ENCODE measurements at regions not wholly inside any gene's neighbourhood (a gene's known extent, or its start where the extent isn't known, plus 50 kb on each side); places are given as distances from the start of the nearest gene placed in this dataset.
"Not testable (repeated sequence)": the region's sequence is repeated elsewhere in the genome, so short reads cannot be mapped to it uniquely, and the experiment has no call there.

GRCh38 chr12:92987362-92987761, 58.3 kb upstream of the EEA1 start:
- no peak for DNase-seq (ENCODE audit: low read depth in 3 of 3, low spot score in 1 of 3)

GRCh38 chr12:92987846-92988621, 58.9 kb upstream of the EEA1 start:
- DNase-seq (ENCODE audit: low read depth in 3 of 3, low spot score in 1 of 3), result no peak

- no peak for DNase-seq (ENCODE audit: low read depth in 3 of 3, low spot score in 1 of 3)
Measured at GRCh38 chr12:92988622-92989130, 59.6 kb upstream of the EEA1 start.

GRCh38 chr12:92989715-92990484, 60.8 kb upstream of the EEA1 start:
- no peak for DNase-seq (ENCODE audit: low read depth in 3 of 3, low spot score in 1 of 3)

GRCh38 chr12:92991134-92991533, 62.0 kb upstream of the EEA1 start:
- no peak for DNase-seq (ENCODE audit: low read depth in 3 of 3, low spot score in 1 of 3)

- no peak for DNase-seq (ENCODE audit: low read depth in 3 of 3, low spot score in 1 of 3)
Measured at GRCh38 chr12:92992041-92992440, 62.9 kb upstream of the EEA1 start.

- no peak for DNase-seq (ENCODE audit: low read depth in 3 of 3, low spot score in 1 of 3)
Measured at GRCh38 chr12:92993259-92993658, 64.2 kb upstream of the EEA1 start.

- DNase-seq (ENCODE audit: low read depth in 3 of 3, low spot score in 1 of 3), result no peak
Measured at GRCh38 chr12:92995258-92995903, 66.3 kb upstream of the EEA1 start.

GRCh38 chr12:93000026-93000425, 70.9 kb upstream of the EEA1 start:
- no peak for DNase-seq (ENCODE audit: low read depth in 3 of 3, low spot score in 1 of 3)

GRCh38 chr12:93001407-93001806, 72.3 kb upstream of the EEA1 start:
- no peak for DNase-seq (ENCODE audit: low read depth in 3 of 3, low spot score in 1 of 3)

GRCh38 chr12:93002293-93003054, 73.4 kb upstream of the EEA1 start:
- DNase-seq (ENCODE audit: low read depth in 3 of 3, low spot score in 1 of 3), result no peak

GRCh38 chr12:93003531-93004239, 74.6 kb upstream of the EEA1 start:
- no peak for DNase-seq (ENCODE audit: low read depth in 3 of 3, low spot score in 1 of 3)

GRCh38 chr12:93005928-93006392, 76.9 kb upstream of the EEA1 start:
- no peak for DNase-seq (ENCODE audit: low read depth in 3 of 3, low spot score in 1 of 3)

- DNase-seq (ENCODE audit: low read depth in 3 of 3, low spot score in 1 of 3), result no peak
Measured at GRCh38 chr12:93006471-93007208, 77.5 kb upstream of the EEA1 start.

- no peak for DNase-seq (ENCODE audit: low read depth in 3 of 3, low spot score in 1 of 3)
Measured at GRCh38 chr12:93007544-93007943, 78.4 kb upstream of the EEA1 start.

GRCh38 chr12:93008044-93008778, 79.1 kb upstream of the EEA1 start:
- DNase-seq (ENCODE audit: low read depth in 3 of 3, low spot score in 1 of 3), result no peak

- DNase-seq (ENCODE audit: low read depth in 3 of 3, low spot score in 1 of 3), result not testable (repeated sequence)
Measured at GRCh38 chr12:93008880-93009279, 79.8 kb upstream of the EEA1 start.

GRCh38 chr12:93009533-93009932, 80.4 kb upstream of the EEA1 start:
- no peak for DNase-seq (ENCODE audit: low read depth in 3 of 3, low spot score in 1 of 3)

GRCh38 chr12:93010461-93010860, 81.4 kb upstream of the EEA1 start:
- no peak for DNase-seq (ENCODE audit: low read depth in 3 of 3, low spot score in 1 of 3)
